ENCODE measurements at regions not wholly inside any gene's neighbourhood (a gene's known extent, or its start where the extent isn't known, plus 50 kb on each side); places are given as distances from the start of the nearest gene placed in this dataset.

DNA sequence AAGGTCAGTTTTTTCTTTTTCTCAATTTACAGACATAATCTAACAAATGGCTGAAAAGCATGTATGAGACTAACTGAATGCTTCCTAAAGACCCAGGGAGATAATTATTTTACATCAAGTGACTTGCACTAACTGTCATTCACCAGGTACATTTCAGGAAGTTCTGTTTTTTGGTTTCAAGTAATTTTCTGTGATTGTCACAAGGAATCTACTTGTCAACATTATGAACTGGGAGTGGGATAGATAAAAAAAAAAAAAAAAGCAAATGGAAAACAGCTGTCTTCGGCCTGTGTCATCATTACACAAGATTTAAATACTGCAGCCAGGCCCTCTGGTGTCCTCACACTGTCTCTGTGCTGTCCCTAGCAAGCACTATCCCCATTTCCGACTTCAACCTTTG, 379.0 kb upstream of the HTR1E start:
- TF ChIP-seq CTCF (conservative IDR thresholded peaks at IDR 0.05; ENCODE audit: low read depth, low read length) (no peak), EZH2 (IDR thresholded peaks at IDR 0.05; ENCODE audit: low read length, unreplicated experiment) (no peak)

All from PC-3 (cell line).